ENCODE measurements at regions not wholly inside any gene's neighbourhood (a gene's known extent, or its start where the extent isn't known, plus 50 kb on each side); places are given as distances from the start of the nearest gene placed in this dataset.

- ChIA-PET CTCF (interaction anchor here (1.1 to 2.5 kb wide), 3 partner anchors 17 to 187 kb away, joined by 3 to 8 read pairs (median 4); no protein-coding TSS in a partner anchor), POLR2A (no interaction called here)
Measured at GRCh38 chr1:36532810-36533401, 50.2 kb upstream of the CSF3R start.

Data from activated CD8-positive, alpha-beta memory T cell treated with anti-CD3 and anti-CD28 coated beads for 36 hours (primary cell).